ENCODE measurements at regions not wholly inside any gene's neighbourhood (a gene's known extent, or its start where the extent isn't known, plus 50 kb on each side); places are given as distances from the start of the nearest gene placed in this dataset.
A peak's percentile ranks its signal among the peaks of the same experiment; 100 is the strongest.

DNA sequence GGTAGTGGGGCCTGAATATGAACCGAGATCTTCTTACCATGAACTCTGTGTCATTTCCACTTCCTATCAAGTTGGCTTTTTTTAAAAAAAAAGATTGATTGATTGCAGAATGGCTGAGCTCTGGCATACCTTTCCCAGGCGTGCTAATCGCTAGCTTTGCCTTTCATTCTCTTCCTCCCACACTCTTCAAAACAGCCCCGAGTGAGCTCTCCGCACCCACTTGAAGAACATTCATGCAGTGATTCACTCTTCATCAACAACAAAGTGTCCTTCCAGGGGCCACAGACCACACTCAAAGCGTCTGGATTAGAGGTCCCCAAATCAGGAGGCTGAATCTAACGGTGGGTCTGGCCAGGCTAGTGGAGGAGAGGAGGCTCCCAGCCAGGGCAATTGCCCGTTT is 96.3 kb upstream of the GALNT2 start:
- CTCF ChIA-PET, result no interaction called here
- TF ChIP-seq, protein P1, sequence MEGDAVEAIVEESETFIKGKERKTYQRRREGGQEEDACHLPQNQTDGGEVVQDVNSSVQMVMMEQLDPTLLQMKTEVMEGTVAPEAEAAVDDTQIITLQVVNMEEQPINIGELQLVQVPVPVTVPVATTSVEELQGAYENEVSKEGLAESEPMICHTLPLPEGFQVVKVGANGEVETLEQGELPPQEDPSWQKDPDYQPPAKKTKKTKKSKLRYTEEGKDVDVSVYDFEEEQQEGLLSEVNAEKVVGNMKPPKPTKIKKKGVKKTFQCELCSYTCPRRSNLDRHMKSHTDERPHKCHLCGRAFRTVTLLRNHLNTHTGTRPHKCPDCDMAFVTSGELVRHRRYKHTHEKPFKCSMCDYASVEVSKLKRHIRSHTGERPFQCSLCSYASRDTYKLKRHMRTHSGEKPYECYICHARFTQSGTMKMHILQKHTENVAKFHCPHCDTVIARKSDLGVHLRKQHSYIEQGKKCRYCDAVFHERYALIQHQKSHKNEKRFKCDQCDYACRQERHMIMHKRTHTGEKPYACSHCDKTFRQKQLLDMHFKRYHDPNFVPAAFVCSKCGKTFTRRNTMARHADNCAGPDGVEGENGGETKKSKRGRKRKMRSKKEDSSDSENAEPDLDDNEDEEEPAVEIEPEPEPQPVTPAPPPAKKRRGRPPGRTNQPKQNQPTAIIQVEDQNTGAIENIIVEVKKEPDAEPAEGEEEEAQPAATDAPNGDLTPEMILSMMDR (IDR thresholded peaks at IDR 0.05; ENCODE audit: unreplicated experiment), result no peak
- DNase-seq, result no peak

DNA sequence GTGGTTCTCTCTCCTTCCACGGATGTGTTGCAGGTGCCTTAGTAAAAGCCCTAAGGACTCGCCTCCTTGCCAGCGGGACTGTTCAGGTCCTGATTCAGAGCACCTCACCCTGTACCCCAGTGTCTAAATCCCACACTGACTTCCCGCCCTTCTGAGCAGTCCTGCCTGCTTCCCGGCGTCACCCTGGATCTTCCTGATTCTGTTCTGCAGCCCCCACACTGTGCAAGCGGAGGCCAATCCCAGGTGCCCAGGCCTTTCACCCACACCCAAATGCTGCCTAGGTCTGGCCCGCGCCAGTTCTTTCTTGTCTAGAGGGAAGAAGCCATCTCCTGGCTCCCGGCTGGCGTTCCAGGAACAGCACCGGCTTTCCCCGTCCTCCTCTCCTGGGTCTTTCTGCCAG is 95.9 kb upstream of the GALNT2 start:
- H3K27ac Mint-ChIP-seq (ENCODE audit: unreplicated experiment), result no peak overlapping the region

More for the DNA sequence above, 96.3 kb upstream of the GALNT2 start:
- no peaks in the 10 kb centered on the region for H3K4me1 Mint-ChIP-seq (ENCODE audit: low read depth, unreplicated experiment)
- H3K36me3 Mint-ChIP-seq (ENCODE audit: insufficient read depth, unreplicated experiment), result no peaks in the 10 kb centered on the region
- no peak overlapping the region for H3K4me3 Mint-ChIP-seq (ENCODE audit: low read depth, unreplicated experiment)
- H3K27ac Mint-ChIP-seq (ENCODE audit: unreplicated experiment), result no peak overlapping the region
- no TSS peak for BruUV-seq (replicated peaks)
- peaks cover 11% of the 10 kb centered on the region for H3K9me3 Mint-ChIP-seq (ENCODE audit: low read depth, unreplicated experiment)
- peaks cover 29% of the 10 kb centered on the region for H3K27me3 Mint-ChIP-seq (ENCODE audit: unreplicated experiment)
- intact Hi-C loops (cut with micrococcal nuclease; ENCODE audit: unreplicated experiment), result no loop called here

DNA sequence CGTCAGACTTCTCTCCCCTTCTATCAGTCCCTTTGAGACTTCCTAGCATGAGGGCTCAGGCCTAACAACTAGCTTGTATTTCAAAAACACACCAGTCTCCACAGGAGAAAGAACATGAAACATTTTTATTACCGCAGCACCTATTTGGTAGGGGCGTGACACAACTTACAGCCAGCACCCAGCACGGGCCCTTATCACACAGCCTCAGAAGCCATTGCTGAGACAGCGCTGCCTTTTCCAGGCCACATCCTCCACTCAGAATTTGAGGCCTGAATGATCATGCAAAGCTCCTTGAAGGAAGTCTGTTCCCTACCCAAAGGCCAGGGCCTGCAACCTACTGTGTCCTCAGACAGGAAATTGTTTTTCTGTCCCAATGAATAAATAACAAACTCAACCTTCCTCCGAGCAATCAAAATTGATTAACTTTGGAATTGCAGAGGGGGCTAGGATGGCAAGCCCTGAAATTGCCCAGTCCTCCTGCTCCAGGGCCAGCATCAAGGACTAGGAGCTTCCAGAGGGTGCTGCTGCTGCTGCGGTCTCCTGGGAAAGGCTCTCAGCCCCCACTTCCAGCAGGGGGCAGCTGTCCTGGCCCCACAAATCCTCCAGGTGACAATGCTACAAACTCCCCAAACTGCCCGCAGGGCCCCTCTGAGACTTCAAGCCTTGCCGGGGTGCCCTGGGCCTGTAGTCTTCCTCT is 94.3 kb upstream of the GALNT2 start:
- intact Hi-C loops (cut with micrococcal nuclease; ENCODE audit: unreplicated experiment), result no loop called here
- DNase-seq, result peak; percentile 27
- no TSS peak for BruUV-seq (replicated peaks)
- Mint-ChIP-seq H3K9me3 (ENCODE audit: low read depth, unreplicated experiment) (peaks cover 11% of the 10 kb centered on the region), H3K27ac (ENCODE audit: unreplicated experiment) (no peak overlapping the region), H3K27me3 (ENCODE audit: unreplicated experiment) (peaks cover 9% of the 10 kb centered on the region), H3K4me1 (ENCODE audit: low read depth, unreplicated experiment) (no peaks in the 10 kb centered on the region), H3K36me3 (ENCODE audit: insufficient read depth, unreplicated experiment) (no peaks in the 10 kb centered on the region), H3K4me3 (ENCODE audit: low read depth, unreplicated experiment) (no peak overlapping the region)
- TF ChIP-seq, protein P1 (IDR thresholded peaks at IDR 0.05; ENCODE audit: unreplicated experiment), result no peak
- CTCF ChIA-PET, result no interaction called here

More for the DNA sequence above, 95.9 kb upstream of the GALNT2 start:
- CTCF ChIA-PET, result no interaction called here
- TF ChIP-seq, protein P1 (IDR thresholded peaks at IDR 0.05; ENCODE audit: unreplicated experiment), result no peak
- intact Hi-C loops (cut with micrococcal nuclease; ENCODE audit: unreplicated experiment), result no loop called here
- Mint-ChIP-seq H3K4me1 (ENCODE audit: low read depth, unreplicated experiment) (no peaks in the 10 kb centered on the region), H3K27me3 (ENCODE audit: unreplicated experiment) (peaks cover 25% of the 10 kb centered on the region), H3K9me3 (ENCODE audit: low read depth, unreplicated experiment) (peaks cover 12% of the 10 kb centered on the region), H3K36me3 (ENCODE audit: insufficient read depth, unreplicated experiment) (no peaks in the 10 kb centered on the region), H3K4me3 (ENCODE audit: low read depth, unreplicated experiment) (no peak overlapping the region)
- DNase-seq, result no peak
- no TSS peak for BruUV-seq (replicated peaks)

DNA sequence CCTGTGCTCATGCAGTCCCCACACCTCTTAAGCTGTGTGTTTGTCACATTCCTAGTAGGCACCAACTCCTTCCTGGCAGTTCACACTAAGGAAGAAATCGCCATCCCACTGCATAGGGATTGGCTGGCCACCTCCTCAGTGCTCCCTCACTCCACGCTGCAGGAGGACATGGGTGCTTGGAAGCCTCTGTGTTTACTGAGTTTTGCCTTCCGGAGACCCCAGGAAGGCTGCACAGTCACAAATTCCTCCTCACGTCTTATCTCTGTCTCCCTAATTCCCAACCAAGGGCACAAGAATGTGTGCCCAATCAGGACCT is 93.8 kb upstream of the GALNT2 start:
- no peak for DNase-seq
- Mint-ChIP-seq H3K9me3 (ENCODE audit: low read depth, unreplicated experiment) (peaks cover 11% of the 10 kb centered on the region), H3K36me3 (ENCODE audit: insufficient read depth, unreplicated experiment) (no peaks in the 10 kb centered on the region), H3K27ac (ENCODE audit: unreplicated experiment) (no peak overlapping the region), H3K27me3 (ENCODE audit: unreplicated experiment) (peaks cover 4% of the 10 kb centered on the region), H3K4me3 (ENCODE audit: low read depth, unreplicated experiment) (no peak overlapping the region), H3K4me1 (ENCODE audit: low read depth, unreplicated experiment) (no peaks in the 10 kb centered on the region)
- no TSS peak for BruUV-seq (replicated peaks)
- TF ChIP-seq, protein P1 (IDR thresholded peaks at IDR 0.05; ENCODE audit: unreplicated experiment), result no peak
- intact Hi-C loops (cut with micrococcal nuclease; ENCODE audit: unreplicated experiment), result no loop called here
- CTCF ChIA-PET, result no interaction called here

Measured in Calu3 (cell line).